ENCODE measurements at regions not wholly inside any gene's neighbourhood (a gene's known extent, or its start where the extent isn't known, plus 50 kb on each side); places are given as distances from the start of the nearest gene placed in this dataset.
A peak's percentile ranks its signal among the peaks of the same experiment; 100 is the strongest.

- TF ChIP-seq CTCF (IDR thresholded peaks at IDR 0.05) (no peak), POLR2A (IDR thresholded peaks at IDR 0.05) (no peak)
- no peak for ATAC-seq
- 83 to 93% (median 85%) methylated on average over 3 to 4 of the region's 4 CpGs for WGBS, 4 donors
- Histone ChIP-seq H3K9me3 (no peaks in the 10 kb centered on the region), H3K36me3 (no peaks in the 10 kb centered on the region), H3K27ac (no peak overlapping the region), H3K27me3 (no peaks in the 10 kb centered on the region), H3K4me1 (peaks cover 0 to 8% (median 0%) of the 10 kb centered on the region in 12 donors), H3K4me3 (no peak overlapping the region)
- no peak for DNase-seq
- intact Hi-C loops (cut with DNase I) = no loop called here
Observed at GRCh38 chr11:15576769-15577168, 462.0 kb downstream of the INSC start.

- Histone ChIP-seq H3K36me3 (no peaks in the 10 kb centered on the region), H3K27ac (no peak overlapping the region)
- WGBS, 4 donors = 82 to 88% (median 84%) methylated on average over 2 of the region's 2 CpGs
Observed at GRCh38 chr11:15577519-15577918, 462.8 kb downstream of the INSC start.

GRCh38 chr11:15579287-15580001 is 464.7 kb downstream of the INSC start:
- WGBS, 4 donors = 84 to 96% (median 94%) methylated on average over 12 of the region's 12 CpGs
- ATAC-seq (no peak), DNase-seq (no peak)
- no peaks in the 10 kb centered on the region for H3K36me3 ChIP-seq
- H3K9me3 ChIP-seq = no peaks in the 10 kb centered on the region
- no peak overlapping the region for H3K4me3 ChIP-seq
- intact Hi-C loops (cut with DNase I) = no loop called here
- H3K27me3 ChIP-seq = no peaks in the 10 kb centered on the region
- peaks cover 0 to 8% (median 0%) of the 10 kb centered on the region in 12 donors for H3K4me1 ChIP-seq
- TF ChIP-seq POLR2A (IDR thresholded peaks at IDR 0.05) (no peak), CTCF (IDR thresholded peaks at IDR 0.05) (no peak)
- no peak overlapping the region for H3K27ac ChIP-seq

More at GRCh38 chr11:15577519-15577918, 462.8 kb downstream of the INSC start:
- Histone ChIP-seq H3K4me1 (peaks cover 0 to 8% (median 0%) of the 10 kb centered on the region in 12 donors), H3K27me3 (no peaks in the 10 kb centered on the region), H3K4me3 (no peak overlapping the region), H3K9me3 (no peaks in the 10 kb centered on the region)
- intact Hi-C loops (cut with DNase I) = no loop called here
- DNase-seq (no peak), ATAC-seq (no peak)
- TF ChIP-seq CTCF (IDR thresholded peaks at IDR 0.05) (no peak), POLR2A (IDR thresholded peaks at IDR 0.05) (no peak)

GRCh38 chr11:15580056-15580774 is 465.5 kb downstream of the INSC start:
- DNase-seq = no peak
- no peak overlapping the region for H3K27ac ChIP-seq
- TF ChIP-seq CTCF (IDR thresholded peaks at IDR 0.05) (no peak), POLR2A (IDR thresholded peaks at IDR 0.05) (no peak)
- H3K9me3 ChIP-seq = no peaks in the 10 kb centered on the region
- H3K4me1 ChIP-seq = peaks cover 0 to 8% (median 0%) of the 10 kb centered on the region in 12 donors
- 87 to 96% (median 88%) methylated on average over 1 of the region's 1 CpG for WGBS, 4 donors
- H3K27me3 ChIP-seq = no peaks in the 10 kb centered on the region
- H3K36me3 ChIP-seq = no peaks in the 10 kb centered on the region
- no peak overlapping the region for H3K4me3 ChIP-seq
- peak in 1 of 4 donors; percentile 46 for ATAC-seq
- intact Hi-C loops (cut with DNase I) = no loop called here
